ENCODE measurements at regions not wholly inside any gene's neighbourhood (a gene's known extent, or its start where the extent isn't known, plus 50 kb on each side); places are given as distances from the start of the nearest gene placed in this dataset.
"Not testable (repeated sequence)": the region's sequence is repeated elsewhere in the genome, so short reads cannot be mapped to it uniquely, and the experiment has no call there.

GRCh38 chr4:28822163-28822562 lies 1898.0 kb upstream of the PCDH7 start:
- DNase-seq (ENCODE audit: low spot score): no peak

- no peak for DNase-seq (ENCODE audit: low spot score)
Observed at GRCh38 chr4:28827866-28828265, 1892.3 kb upstream of the PCDH7 start.

GRCh38 chr4:28831867-28832266 lies 1888.3 kb upstream of the PCDH7 start:
- DNase-seq (ENCODE audit: low spot score): no peak

- DNase-seq (ENCODE audit: low spot score): no peak
Observed at GRCh38 chr4:28832444-28832843, 1887.7 kb upstream of the PCDH7 start.

GRCh38 chr4:28834120-28834519 lies 1886.0 kb upstream of the PCDH7 start:
- DNase-seq (ENCODE audit: low spot score): no peak

GRCh38 chr4:28835501-28835900 lies 1884.7 kb upstream of the PCDH7 start:
- no peak for DNase-seq (ENCODE audit: low spot score)

- no peak for DNase-seq (ENCODE audit: low spot score)
Observed at GRCh38 chr4:28842271-28842670, 1877.9 kb upstream of the PCDH7 start.

GRCh38 chr4:28845158-28845557 lies 1875.0 kb upstream of the PCDH7 start:
- no peak for DNase-seq (ENCODE audit: low spot score)

GRCh38 chr4:28857028-28857427 lies 1863.1 kb upstream of the PCDH7 start:
- DNase-seq (ENCODE audit: low spot score): not testable (repeated sequence)

GRCh38 chr4:28868841-28869240 lies 1851.3 kb upstream of the PCDH7 start:
- no peak for DNase-seq (ENCODE audit: low spot score)

- no peak for DNase-seq (ENCODE audit: low spot score)
Observed at GRCh38 chr4:28879178-28879577, 1841.0 kb upstream of the PCDH7 start.

GRCh38 chr4:28879900-28880299 lies 1840.3 kb upstream of the PCDH7 start:
- DNase-seq (ENCODE audit: low spot score): no peak

- no peak for DNase-seq (ENCODE audit: low spot score)
Observed at GRCh38 chr4:28883211-28883610, 1837.0 kb upstream of the PCDH7 start.

- no peak for DNase-seq (ENCODE audit: low spot score)
Observed at GRCh38 chr4:28886934-28887333, 1833.2 kb upstream of the PCDH7 start.

- no peak for DNase-seq (ENCODE audit: low spot score)
Observed at GRCh38 chr4:28890949-28891775, 1829.0 kb upstream of the PCDH7 start.

- DNase-seq (ENCODE audit: low spot score): no peak
Observed at GRCh38 chr4:28913466-28913865, 1806.7 kb upstream of the PCDH7 start.

GRCh38 chr4:28916585-28916984 lies 1803.6 kb upstream of the PCDH7 start:
- no peak for DNase-seq (ENCODE audit: low spot score)

- no peak for DNase-seq (ENCODE audit: low spot score)
Observed at GRCh38 chr4:28918871-28919270, 1801.3 kb upstream of the PCDH7 start.

- DNase-seq (ENCODE audit: low spot score): no peak
Observed at GRCh38 chr4:28921886-28922285, 1798.3 kb upstream of the PCDH7 start.

- no peak for DNase-seq (ENCODE audit: low spot score)
Observed at GRCh38 chr4:28926156-28926555, 1794.0 kb upstream of the PCDH7 start.

GRCh38 chr4:28942631-28943030 lies 1777.5 kb upstream of the PCDH7 start:
- no peak for DNase-seq (ENCODE audit: low spot score)

GRCh38 chr4:28947374-28947773 lies 1772.8 kb upstream of the PCDH7 start:
- no peak for DNase-seq (ENCODE audit: low spot score)

- DNase-seq (ENCODE audit: low spot score): no peak
Observed at GRCh38 chr4:28948501-28948900, 1771.7 kb upstream of the PCDH7 start.

- no peak for DNase-seq (ENCODE audit: low spot score)
Observed at GRCh38 chr4:28966982-28967381, 1753.2 kb upstream of the PCDH7 start.
